ENCODE measurements at regions not wholly inside any gene's neighbourhood (a gene's known extent, or its start where the extent isn't known, plus 50 kb on each side); places are given as distances from the start of the nearest gene placed in this dataset.
"Not testable (repeated sequence)": the region's sequence is repeated elsewhere in the genome, so short reads cannot be mapped to it uniquely, and the experiment has no call there.

- TF ChIP-seq CTCF (IDR thresholded peaks at IDR 0.05; ENCODE audit: control extremely low read depth, extremely low read depth) = no peak
- H3K27ac ChIP-seq (ENCODE audit: low read depth in 1 of 2, low read length in 1 of 2) = no peak overlapping the region
- no peaks in the 10 kb centered on the region for H3K4me1 ChIP-seq (ENCODE audit: control insufficient read depth in 5 of 5, insufficient read depth in 5 of 5, low read length in 5 of 5)
- no peak overlapping the region for H3K4me3 ChIP-seq
- H3K9ac ChIP-seq (ENCODE audit: insufficient read depth in 1 of 2, low read length in 2 of 2) = no peak overlapping the region
- no peak for ATAC-seq (ENCODE audit: insufficient read depth, low FRiP score)
- no peak for DNase-seq
- H3K9me3 ChIP-seq (ENCODE audit: control insufficient read depth in 4 of 4, insufficient read depth in 3 of 4, low read length in 3 of 4) = peaks cover 0 to 6% (median 2%) of the 10 kb centered on the region in 4 donors
- H3K27me3 ChIP-seq (ENCODE audit: control insufficient read depth in 3 of 3, insufficient read depth in 3 of 3, low read length in 2 of 3) = no peaks in the 10 kb centered on the region
- H3K36me3 ChIP-seq (ENCODE audit: control insufficient read depth in 4 of 4, insufficient read depth in 4 of 4, low read length in 4 of 4) = no peaks in the 10 kb centered on the region
Measured at GRCh38 chr5:105163547-105163946, 1601.0 kb upstream of the NUDT12 start.

- not testable (repeated sequence) for DNase-seq; ATAC-seq (ENCODE audit: insufficient read depth, low FRiP score); H3K9ac ChIP-seq (ENCODE audit: insufficient read depth in 1 of 2, low read length in 2 of 2); H3K4me1 ChIP-seq (ENCODE audit: control insufficient read depth in 5 of 5, insufficient read depth in 5 of 5, low read length in 5 of 5); H3K4me3 ChIP-seq; H3K9me3 ChIP-seq (ENCODE audit: control insufficient read depth in 4 of 4, insufficient read depth in 3 of 4, low read length in 3 of 4); H3K27me3 ChIP-seq (ENCODE audit: control insufficient read depth in 3 of 3, insufficient read depth in 3 of 3, low read length in 2 of 3); H3K36me3 ChIP-seq (ENCODE audit: control insufficient read depth in 4 of 4, insufficient read depth in 4 of 4, low read length in 4 of 4); H3K27ac ChIP-seq (ENCODE audit: low read depth in 1 of 2, low read length in 1 of 2)
- 90 to 93% methylated on average over 6 of the region's 6 CpGs for WGBS, 2 donors
Measured at GRCh38 chr5:105162557-105162956, 1600.0 kb upstream of the NUDT12 start.

GRCh38 chr5:105158526-105158925, 1595.9 kb upstream of the NUDT12 start:
- Histone ChIP-seq H3K27ac (ENCODE audit: low read depth in 1 of 2, low read length in 1 of 2) (no peak overlapping the region), H3K36me3 (ENCODE audit: control insufficient read depth in 4 of 4, insufficient read depth in 4 of 4, low read length in 4 of 4) (no peaks in the 10 kb centered on the region), H3K9me3 (ENCODE audit: control insufficient read depth in 4 of 4, insufficient read depth in 3 of 4, low read length in 3 of 4) (peaks cover 0 to 6% (median under 1%) of the 10 kb centered on the region in 4 donors), H3K4me3 (no peak overlapping the region), H3K9ac (ENCODE audit: insufficient read depth in 1 of 2, low read length in 2 of 2) (no peak overlapping the region), H3K27me3 (ENCODE audit: control insufficient read depth in 3 of 3, insufficient read depth in 3 of 3, low read length in 2 of 3) (no peaks in the 10 kb centered on the region), H3K4me1 (ENCODE audit: control insufficient read depth in 5 of 5, insufficient read depth in 5 of 5, low read length in 5 of 5) (no peaks in the 10 kb centered on the region)
- ATAC-seq (ENCODE audit: insufficient read depth, low FRiP score) (no peak), DNase-seq (no peak)
- TF ChIP-seq CTCF (IDR thresholded peaks at IDR 0.05; ENCODE audit: control extremely low read depth, extremely low read depth) = no peak
- WGBS, 2 donors = 66 to 68% methylated on average over 4 of the region's 4 CpGs

- Histone ChIP-seq H3K9me3 (ENCODE audit: control insufficient read depth in 4 of 4, insufficient read depth in 3 of 4, low read length in 3 of 4) (no peaks in the 10 kb centered on the region), H3K4me1 (ENCODE audit: control insufficient read depth in 5 of 5, insufficient read depth in 5 of 5, low read length in 5 of 5) (no peaks in the 10 kb centered on the region), H3K27me3 (ENCODE audit: control insufficient read depth in 3 of 3, insufficient read depth in 3 of 3, low read length in 2 of 3) (no peaks in the 10 kb centered on the region), H3K36me3 (ENCODE audit: control insufficient read depth in 4 of 4, insufficient read depth in 4 of 4, low read length in 4 of 4) (no peaks in the 10 kb centered on the region), H3K9ac (ENCODE audit: insufficient read depth in 1 of 2, low read length in 2 of 2) (no peak overlapping the region), H3K4me3 (no peak overlapping the region), H3K27ac (ENCODE audit: low read depth in 1 of 2, low read length in 1 of 2) (no peak overlapping the region)
- DNase-seq (no peak), ATAC-seq (ENCODE audit: insufficient read depth, low FRiP score) (no peak)
- 86 to 88% methylated on average over 3 of the region's 3 CpGs for WGBS, 2 donors
- TF ChIP-seq CTCF (IDR thresholded peaks at IDR 0.05; ENCODE audit: control extremely low read depth, extremely low read depth) = no peak
Measured at GRCh38 chr5:105150323-105150722, 1587.7 kb upstream of the NUDT12 start.
